Gastrocnemius medialis (tissue), 4 donors: ENCODE measurements at regions not wholly inside any gene's neighbourhood (a gene's known extent, or its start where the extent isn't known, plus 50 kb on each side); places are given as distances from the start of the nearest gene placed in this dataset.

Experiments used
- POLR2A ChIP-seq, 2 donors: fragments of 450-650 bp; IDR thresholded peaks; one replicate each; pipeline ENCODE4 v1.6.1; 2017; ENCODE audit warnings: antibody characterized with exemption in 2 of 2, mild to moderate bottlenecking in 2 of 2, moderate library complexity in 2 of 2
- TF ChIP-seq, protein P1 (sequence below), 5 experiments: fragments of 450-650 bp in 3 of 5; fragments of 200-600 bp in 2 of 5; sonication (generic) in 2 of 5; IDR thresholded peaks in 4 of 5; conservative IDR thresholded peaks in 1 of 5; 1 replicate in 4 of 5; 2 replicates in 1 of 5; pipeline ENCODE4 v1.5.1; 2016 to 2019; ENCODE audit warnings: antibody characterized with exemption in 5 of 5, mild to moderate bottlenecking in 3 of 5, moderate library complexity in 3 of 5

DNA sequence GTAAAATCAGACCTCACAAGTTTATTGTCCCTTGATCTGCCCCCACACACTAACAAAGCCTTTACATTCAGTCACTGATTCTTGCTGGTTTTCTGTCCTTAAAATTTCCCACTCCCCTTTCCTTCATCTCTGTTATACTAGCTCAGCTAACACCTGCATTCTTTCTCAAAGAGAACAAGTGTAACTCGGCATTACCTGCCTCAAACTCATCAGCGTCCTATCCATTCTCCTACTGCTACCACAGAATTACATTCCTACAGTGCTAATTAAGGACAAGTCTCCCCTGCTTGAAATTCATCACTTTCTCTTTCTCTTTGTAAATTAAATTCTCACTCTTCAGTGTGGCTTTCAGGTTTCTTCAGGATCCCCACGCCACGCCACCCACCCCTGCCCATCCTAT, 773.2 kb downstream of the FRK start:
- TF ChIP-seq, protein P1, sequence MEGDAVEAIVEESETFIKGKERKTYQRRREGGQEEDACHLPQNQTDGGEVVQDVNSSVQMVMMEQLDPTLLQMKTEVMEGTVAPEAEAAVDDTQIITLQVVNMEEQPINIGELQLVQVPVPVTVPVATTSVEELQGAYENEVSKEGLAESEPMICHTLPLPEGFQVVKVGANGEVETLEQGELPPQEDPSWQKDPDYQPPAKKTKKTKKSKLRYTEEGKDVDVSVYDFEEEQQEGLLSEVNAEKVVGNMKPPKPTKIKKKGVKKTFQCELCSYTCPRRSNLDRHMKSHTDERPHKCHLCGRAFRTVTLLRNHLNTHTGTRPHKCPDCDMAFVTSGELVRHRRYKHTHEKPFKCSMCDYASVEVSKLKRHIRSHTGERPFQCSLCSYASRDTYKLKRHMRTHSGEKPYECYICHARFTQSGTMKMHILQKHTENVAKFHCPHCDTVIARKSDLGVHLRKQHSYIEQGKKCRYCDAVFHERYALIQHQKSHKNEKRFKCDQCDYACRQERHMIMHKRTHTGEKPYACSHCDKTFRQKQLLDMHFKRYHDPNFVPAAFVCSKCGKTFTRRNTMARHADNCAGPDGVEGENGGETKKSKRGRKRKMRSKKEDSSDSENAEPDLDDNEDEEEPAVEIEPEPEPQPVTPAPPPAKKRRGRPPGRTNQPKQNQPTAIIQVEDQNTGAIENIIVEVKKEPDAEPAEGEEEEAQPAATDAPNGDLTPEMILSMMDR (IDR thresholded peaks at IDR 0.05 in 4 of 5, conservative IDR thresholded peaks at IDR 0.05 in 1 of 5) = no peak
- no peak for TF ChIP-seq POLR2A (IDR thresholded peaks at IDR 0.05)
